CD8-positive, alpha-beta memory T cell (primary cell): ENCODE measurements at regions not wholly inside any gene's neighbourhood (a gene's known extent, or its start where the extent isn't known, plus 50 kb on each side); places are given as distances from the start of the nearest gene placed in this dataset.

Experiments
- CTCF ChIA-PET: fragments of 350-600 bp; sonication (Branson Sonifier 250); formaldehyde crosslinking; loops from one replicate; lab custom pipeline; 2021; ENCODE audit warnings: antibody characterized with exemption; lab: Charles Lee
- POLR2A ChIA-PET: fragments of 350-600 bp; sonication (Branson Sonifier 250); formaldehyde crosslinking; loops from one replicate; lab custom pipeline; 2021; ENCODE audit warnings: antibody characterized with exemption; lab: Charles Lee
- DNase-seq, 5 donors: peaks; one replicate each; pipeline versions ENCODE4 v3.0.0 to v3.0.0-alpha.2; 2020 to 2022; ENCODE audit warnings: mixed read lengths in 1 of 5
- H3K27ac ChIP-seq: one replicate; pipeline ENCODE4 v1.7.0; 2013; ENCODE audit warnings: low read depth, mild to moderate bottlenecking, low read length, moderate library complexity
- H3K27me3 ChIP-seq: 2 replicates; pipeline ENCODE4 v1.7.0; 2013; ENCODE audit warnings: low read length, mild to moderate bottlenecking; ENCODE audit not compliant: insufficient read depth, poor library complexity, severe bottlenecking
- H3K36me3 ChIP-seq: 2 replicates; pipeline ENCODE4 v1.7.0; 2013; ENCODE audit warnings: mild to moderate bottlenecking, low read length, moderate library complexity; ENCODE audit not compliant: insufficient read depth
- H3K4me1 ChIP-seq: 2 replicates; pipeline ENCODE4 v1.7.0; 2013; ENCODE audit warnings: mild to moderate bottlenecking, low read length, moderate library complexity; ENCODE audit not compliant: insufficient read depth
- H3K4me3 ChIP-seq: 2 replicates; pipeline ENCODE4 v1.7.0; 2013; ENCODE audit warnings: mild to moderate bottlenecking, low read length
- H3K9me3 ChIP-seq: 2 replicates; pipeline ENCODE4 v1.7.0; 2013; ENCODE audit warnings: mild to moderate bottlenecking, low read length
- H3K27ac Mint-ChIP-seq, 8 donors: one replicate each; pipeline ENCODE4 v1.8.0; 2020 to 2021; ENCODE audit warnings: mixed read lengths in 8 of 8, mild to moderate bottlenecking in 6 of 8, inconsistent platforms in 3 of 8, moderate library complexity in 3 of 8
- H3K27me3 Mint-ChIP-seq, 2 donors: one replicate each; pipeline ENCODE4 v1.8.0; 2020 to 2021; ENCODE audit warnings: mixed read lengths in 2 of 2, mild to moderate bottlenecking in 1 of 2, moderate library complexity in 1 of 2
- H3K36me3 Mint-ChIP-seq, 3 donors: one replicate each; pipeline ENCODE4 v1.8.0; 2020 to 2021; ENCODE audit warnings: mixed read lengths in 3 of 3, inconsistent platforms in 1 of 3, mild to moderate bottlenecking in 1 of 3
- H3K4me1 Mint-ChIP-seq, 3 donors: one replicate each; pipeline ENCODE4 v1.8.0; 2020 to 2021; ENCODE audit warnings: mixed read lengths in 3 of 3, inconsistent platforms in 1 of 3, mild to moderate bottlenecking in 1 of 3
- H3K4me3 Mint-ChIP-seq, 7 donors: one replicate each; pipeline ENCODE4 v1.8.0; 2020 to 2021; ENCODE audit warnings: mixed read lengths in 7 of 7, mild to moderate bottlenecking in 6 of 7, moderate library complexity in 4 of 7, inconsistent platforms in 2 of 7
- H3K9me3 Mint-ChIP-seq, 5 donors: one replicate each; pipeline ENCODE4 v1.8.0; 2020 to 2022; ENCODE audit warnings: mixed read lengths in 5 of 5, mild to moderate bottlenecking in 3 of 5, moderate library complexity in 2 of 5, inconsistent platforms in 1 of 5

GRCh38 chr2:217267758-217268157, 407.9 kb upstream of the TNP1 start:
- Histone ChIP-seq H3K4me3 (no peak overlapping the region), H3K27me3 (no peaks in the 10 kb centered on the region), H3K9me3 (no peaks in the 10 kb centered on the region), H3K27ac (no peak overlapping the region), H3K36me3 (no peaks in the 10 kb centered on the region), H3K4me1 (no peaks in the 10 kb centered on the region)
- Mint-ChIP-seq H3K27me3 (peaks cover 10 to 14% of the 10 kb centered on the region in 2 donors), H3K4me3 (no peak overlapping the region), H3K9me3 (peaks cover 2 to 7% (median 4%) of the 10 kb centered on the region in 5 donors), H3K27ac (no peak overlapping the region), H3K4me1 (no peaks in the 10 kb centered on the region), H3K36me3 (no peaks in the 10 kb centered on the region)
- ChIA-PET CTCF (no interaction called here), POLR2A (no interaction called here)
- no peak for DNase-seq

- peaks cover 0 to 5% of the 10 kb centered on the region in 2 donors for H3K27me3 Mint-ChIP-seq
- peaks cover 0 to 7% (median 4%) of the 10 kb centered on the region in 5 donors for H3K9me3 Mint-ChIP-seq
- H3K4me1 Mint-ChIP-seq: no peaks in the 10 kb centered on the region
- no peaks in the 10 kb centered on the region for H3K4me1 ChIP-seq
- CTCF ChIA-PET: no interaction called here
- no peak overlapping the region for H3K4me3 ChIP-seq
- no peak overlapping the region for H3K27ac ChIP-seq
- H3K36me3 Mint-ChIP-seq: no peaks in the 10 kb centered on the region
- H3K9me3 ChIP-seq: no peaks in the 10 kb centered on the region
- H3K27ac Mint-ChIP-seq: no peak overlapping the region
- H3K36me3 ChIP-seq: no peaks in the 10 kb centered on the region
- POLR2A ChIA-PET: no interaction called here
- DNase-seq: no peak
- no peak overlapping the region for H3K4me3 Mint-ChIP-seq
- no peaks in the 10 kb centered on the region for H3K27me3 ChIP-seq
These were observed 403.9 kb upstream of the TNP1 start for GRCh38 chr2:217263756-217264155.

GRCh38 chr2:217262911-217263310, 403.0 kb upstream of the TNP1 start:
- Mint-ChIP-seq H3K4me3 (no peak overlapping the region), H3K36me3 (no peaks in the 10 kb centered on the region), H3K4me1 (no peaks in the 10 kb centered on the region), H3K27me3 (peaks cover 0 to 5% of the 10 kb centered on the region in 2 donors), H3K9me3 (peaks cover 0 to 7% (median 4%) of the 10 kb centered on the region in 5 donors), H3K27ac (no peak overlapping the region)
- POLR2A ChIA-PET: no interaction called here
- H3K27ac ChIP-seq: no peak overlapping the region
- H3K4me1 ChIP-seq: no peaks in the 10 kb centered on the region
- no peaks in the 10 kb centered on the region for H3K36me3 ChIP-seq
- CTCF ChIA-PET: no interaction called here
- H3K4me3 ChIP-seq: no peak overlapping the region
- no peaks in the 10 kb centered on the region for H3K9me3 ChIP-seq
- no peak for DNase-seq
- no peaks in the 10 kb centered on the region for H3K27me3 ChIP-seq

- no peaks in the 10 kb centered on the region for H3K27me3 ChIP-seq
- no peak overlapping the region for H3K27ac ChIP-seq
- DNase-seq: no peak
- Mint-ChIP-seq H3K36me3 (no peaks in the 10 kb centered on the region), H3K27ac (peak overlapping the region in 1 of 8 donors; percentile 41), H3K4me3 (no peak overlapping the region), H3K9me3 (peaks cover 0 to 4% (median 2%) of the 10 kb centered on the region in 5 donors), H3K27me3 (peaks cover 0 to 5% of the 10 kb centered on the region in 2 donors), H3K4me1 (no peaks in the 10 kb centered on the region)
- CTCF ChIA-PET: no interaction called here
- H3K4me1 ChIP-seq: no peaks in the 10 kb centered on the region
- POLR2A ChIA-PET: no interaction called here
- H3K4me3 ChIP-seq: no peak overlapping the region
- H3K9me3 ChIP-seq: no peaks in the 10 kb centered on the region
- H3K36me3 ChIP-seq: no peaks in the 10 kb centered on the region
These were observed 401.6 kb upstream of the TNP1 start for GRCh38 chr2:217261452-217261851.

- Mint-ChIP-seq H3K9me3 (peaks cover 0 to 2% (median 0%) of the 10 kb centered on the region in 5 donors), H3K36me3 (no peaks in the 10 kb centered on the region), H3K27me3 (peaks cover 2% of the 10 kb centered on the region in 2 donors), H3K4me1 (no peaks in the 10 kb centered on the region), H3K4me3 (no peak overlapping the region), H3K27ac (no peak overlapping the region)
- Histone ChIP-seq H3K27ac (no peak overlapping the region), H3K9me3 (no peaks in the 10 kb centered on the region), H3K4me3 (no peak overlapping the region), H3K27me3 (no peaks in the 10 kb centered on the region), H3K4me1 (no peaks in the 10 kb centered on the region), H3K36me3 (no peaks in the 10 kb centered on the region)
- POLR2A ChIA-PET: no interaction called here
- DNase-seq: no peak
- CTCF ChIA-PET: no interaction called here
These were observed 400.7 kb upstream of the TNP1 start for GRCh38 chr2:217260441-217261115.

- Mint-ChIP-seq H3K36me3 (no peaks in the 10 kb centered on the region), H3K27me3 (peaks cover 2 to 8% of the 10 kb centered on the region in 2 donors), H3K27ac (no peak overlapping the region), H3K9me3 (peaks cover 0 to 2% (median 1%) of the 10 kb centered on the region in 5 donors), H3K4me3 (no peak overlapping the region), H3K4me1 (no peaks in the 10 kb centered on the region)
- Histone ChIP-seq H3K27me3 (no peaks in the 10 kb centered on the region), H3K4me1 (no peaks in the 10 kb centered on the region), H3K36me3 (no peaks in the 10 kb centered on the region), H3K27ac (no peak overlapping the region), H3K9me3 (no peaks in the 10 kb centered on the region), H3K4me3 (no peak overlapping the region)
- CTCF ChIA-PET: no interaction called here
- POLR2A ChIA-PET: no interaction called here
- no peak for DNase-seq
These were observed 398.3 kb upstream of the TNP1 start for GRCh38 chr2:217258170-217258569.

GRCh38 chr2:217256251-217256650, 396.4 kb upstream of the TNP1 start:
- H3K9me3 Mint-ChIP-seq: peaks cover 0 to 2% (median 0%) of the 10 kb centered on the region in 5 donors
- H3K4me1 Mint-ChIP-seq: no peaks in the 10 kb centered on the region
- CTCF ChIA-PET: no interaction called here
- H3K36me3 Mint-ChIP-seq: no peaks in the 10 kb centered on the region
- POLR2A ChIA-PET: no interaction called here
- H3K4me3 ChIP-seq: no peak overlapping the region
- H3K27me3 ChIP-seq: no peaks in the 10 kb centered on the region
- H3K27ac ChIP-seq: no peak overlapping the region
- no peak overlapping the region for H3K27ac Mint-ChIP-seq
- no peaks in the 10 kb centered on the region for H3K4me1 ChIP-seq
- DNase-seq: no peak
- no peaks in the 10 kb centered on the region for H3K9me3 ChIP-seq
- peaks cover 6 to 8% of the 10 kb centered on the region in 2 donors for H3K27me3 Mint-ChIP-seq
- no peaks in the 10 kb centered on the region for H3K36me3 ChIP-seq
- H3K4me3 Mint-ChIP-seq: no peak overlapping the region

- Histone ChIP-seq H3K9me3 (no peaks in the 10 kb centered on the region), H3K36me3 (no peaks in the 10 kb centered on the region), H3K27ac (no peak overlapping the region), H3K27me3 (no peaks in the 10 kb centered on the region), H3K4me3 (no peak overlapping the region), H3K4me1 (no peaks in the 10 kb centered on the region)
- Mint-ChIP-seq H3K36me3 (no peaks in the 10 kb centered on the region), H3K9me3 (peaks cover 0 to 2% (median 0%) of the 10 kb centered on the region in 5 donors), H3K4me1 (no peaks in the 10 kb centered on the region), H3K27ac (no peak overlapping the region), H3K27me3 (peaks cover 6 to 8% of the 10 kb centered on the region in 2 donors), H3K4me3 (no peak overlapping the region)
- no peak for DNase-seq
- ChIA-PET CTCF (no interaction called here), POLR2A (no interaction called here)
These were observed 394.2 kb upstream of the TNP1 start for GRCh38 chr2:217254111-217254510.
